ENCODE measurements at regions not wholly inside any gene's neighbourhood (a gene's known extent, or its start where the extent isn't known, plus 50 kb on each side); places are given as distances from the start of the nearest gene placed in this dataset.
"Not testable (repeated sequence)": the region's sequence is repeated elsewhere in the genome, so short reads cannot be mapped to it uniquely, and the experiment has no call there.

GRCh38 chr6:112946051-112946450 is 598.9 kb downstream of the RFPL4B start:
- no peak for TF ChIP-seq CTCF (IDR thresholded peaks at IDR 0.05; ENCODE audit: low read depth, low read length)
- H3K9me3 ChIP-seq (ENCODE audit: low read depth) = no peaks in the 10 kb centered on the region
- no peak overlapping the region for H3K27ac ChIP-seq
- no peak overlapping the region for H3K4me3 ChIP-seq
- no peaks in the 10 kb centered on the region for H3K27me3 ChIP-seq
- DNase-seq (ENCODE audit: low read depth in 1 of 2, low spot score in 1 of 2) = peak in 1 of 2 donors; percentile 74
- H3K4me1 ChIP-seq (ENCODE audit: low read depth) = peaks cover 13% of the 10 kb centered on the region
- H3K36me3 ChIP-seq = no peaks in the 10 kb centered on the region

GRCh38 chr6:112947507-112947906 is 600.4 kb downstream of the RFPL4B start:
- Histone ChIP-seq H3K27me3 (no peaks in the 10 kb centered on the region), H3K4me1 (ENCODE audit: low read depth) (peaks cover 5% of the 10 kb centered on the region), H3K27ac (no peak overlapping the region), H3K36me3 (no peaks in the 10 kb centered on the region), H3K4me3 (no peak overlapping the region), H3K9me3 (ENCODE audit: low read depth) (no peaks in the 10 kb centered on the region)
- no peak for TF ChIP-seq CTCF (IDR thresholded peaks at IDR 0.05; ENCODE audit: low read depth, low read length)
- DNase-seq (ENCODE audit: low read depth in 1 of 2, low spot score in 1 of 2) = no peak

- no peaks in the 10 kb centered on the region for H3K36me3 ChIP-seq
- DNase-seq (ENCODE audit: low read depth in 1 of 2, low spot score in 1 of 2) = peak in 1 of 2 donors; percentile 66
- H3K27me3 ChIP-seq = no peaks in the 10 kb centered on the region
- peaks cover 6% of the 10 kb centered on the region for H3K4me1 ChIP-seq (ENCODE audit: low read depth)
- H3K27ac ChIP-seq = no peak overlapping the region
- no peak overlapping the region for H3K4me3 ChIP-seq
- TF ChIP-seq CTCF (IDR thresholded peaks at IDR 0.05; ENCODE audit: low read depth, low read length) = no peak
- no peaks in the 10 kb centered on the region for H3K9me3 ChIP-seq (ENCODE audit: low read depth)
These were observed 604.7 kb downstream of the RFPL4B start for GRCh38 chr6:112951829-112952228.

- not testable (repeated sequence) for H3K27ac ChIP-seq; H3K9me3 ChIP-seq (ENCODE audit: low read depth); DNase-seq (ENCODE audit: low read depth in 1 of 2, low spot score in 1 of 2); H3K27me3 ChIP-seq; H3K36me3 ChIP-seq; H3K4me3 ChIP-seq; H3K4me1 ChIP-seq (ENCODE audit: low read depth)
These were observed 608.6 kb downstream of the RFPL4B start for GRCh38 chr6:112955743-112956142.

- peak; percentile 70 to 99 for DNase-seq (ENCODE audit: low read depth in 1 of 2, low spot score in 1 of 2)
These were observed 609.8 kb downstream of the RFPL4B start for GRCh38 chr6:112956696-112957535.

More at GRCh38 chr6:112956696-112957535, 609.8 kb downstream of the RFPL4B start:
- no peak for TF ChIP-seq CTCF (IDR thresholded peaks at IDR 0.05; ENCODE audit: low read depth, low read length)
- peaks cover 9% of the 10 kb centered on the region for H3K4me1 ChIP-seq (ENCODE audit: low read depth)
- H3K9me3 ChIP-seq (ENCODE audit: low read depth) = no peaks in the 10 kb centered on the region
- peak overlapping the region; percentile 86 for H3K27ac ChIP-seq
- H3K4me3 ChIP-seq = no peak overlapping the region
- H3K27me3 ChIP-seq = no peaks in the 10 kb centered on the region
- H3K36me3 ChIP-seq = no peaks in the 10 kb centered on the region
